ENCODE measurements at regions not wholly inside any gene's neighbourhood (a gene's known extent, or its start where the extent isn't known, plus 50 kb on each side); places are given as distances from the start of the nearest gene placed in this dataset.

DNA sequence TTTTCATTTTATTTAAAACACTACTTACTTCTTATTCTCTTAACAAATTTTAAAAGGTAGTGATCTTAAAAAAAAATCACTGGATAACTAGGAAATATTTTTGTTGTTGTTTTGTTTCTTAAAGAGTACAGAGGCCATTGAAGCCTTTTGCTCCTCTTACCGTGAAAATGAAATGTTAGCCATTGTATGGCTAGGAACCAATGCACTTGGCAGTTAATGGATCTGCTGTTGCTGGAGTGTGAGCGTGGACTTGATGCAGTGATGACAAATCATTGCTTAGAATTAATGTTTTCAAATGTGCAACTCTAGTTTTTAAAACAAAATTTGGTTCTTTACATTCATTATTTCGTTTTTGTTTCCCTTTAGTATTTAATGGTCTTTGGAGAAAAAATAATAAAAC is 162.3 kb downstream of the HAUS1 start (continued):
- TF ChIP-seq, protein P1, sequence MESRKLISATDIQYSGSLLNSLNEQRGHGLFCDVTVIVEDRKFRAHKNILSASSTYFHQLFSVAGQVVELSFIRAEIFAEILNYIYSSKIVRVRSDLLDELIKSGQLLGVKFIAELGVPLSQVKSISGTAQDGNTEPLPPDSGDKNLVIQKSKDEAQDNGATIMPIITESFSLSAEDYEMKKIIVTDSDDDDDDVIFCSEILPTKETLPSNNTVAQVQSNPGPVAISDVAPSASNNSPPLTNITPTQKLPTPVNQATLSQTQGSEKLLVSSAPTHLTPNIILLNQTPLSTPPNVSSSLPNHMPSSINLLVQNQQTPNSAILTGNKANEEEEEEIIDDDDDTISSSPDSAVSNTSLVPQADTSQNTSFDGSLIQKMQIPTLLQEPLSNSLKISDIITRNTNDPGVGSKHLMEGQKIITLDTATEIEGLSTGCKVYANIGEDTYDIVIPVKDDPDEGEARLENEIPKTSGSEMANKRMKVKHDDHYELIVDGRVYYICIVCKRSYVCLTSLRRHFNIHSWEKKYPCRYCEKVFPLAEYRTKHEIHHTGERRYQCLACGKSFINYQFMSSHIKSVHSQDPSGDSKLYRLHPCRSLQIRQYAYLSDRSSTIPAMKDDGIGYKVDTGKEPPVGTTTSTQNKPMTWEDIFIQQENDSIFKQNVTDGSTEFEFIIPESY (IDR thresholded peaks at IDR 0.05; ENCODE audit: extremely low read depth, insufficient replicate concordance, low read length) = no peak

GRCh38 chr18:46268671-46269070 is 164.5 kb downstream of the HAUS1 start:
- H3K4me1 ChIP-seq (ENCODE audit: control insufficient read depth in 1 of 2, insufficient read depth in 2 of 2, low read length in 2 of 2) = no peaks in the 10 kb centered on the region
- no peak for ATAC-seq
- no peak for TF ChIP-seq EZH2 (IDR thresholded peaks at IDR 0.05)
- TF ChIP-seq EGR1 (IDR thresholded peaks at IDR 0.05; ENCODE audit: low read depth) = no peak
- no peak for TF ChIP-seq ELF1 (IDR thresholded peaks at IDR 0.05; ENCODE audit: borderline replicate concordance, low read depth)
- no peak overlapping the region for H3K4me3 ChIP-seq (replicated peaks in 1 of 2; ENCODE audit: low read depth in 1 of 2, low read length in 2 of 2)
- H2AFZ ChIP-seq (ENCODE audit: low read depth, low read length, poor library complexity, severe bottlenecking) = no peak overlapping the region
- intact Hi-C loops (cut with micrococcal nuclease) = loop anchor here (10.0 kb wide), 1 partner anchor 114 kb away; no protein-coding TSS in a partner anchor
- no peak overlapping the region for H3K27ac ChIP-seq (ENCODE audit: low read depth, low read length)
- no peak overlapping the region for H3K4me2 ChIP-seq (ENCODE audit: low read length)
- DNase-seq (ENCODE audit: low read depth, low spot score) = no peak
- ChIA-PET RAD21 (ENCODE audit: low non-redundant PET in 1 of 2, low total read pairs in 2 of 2, uncharacterized antibody in 2 of 2, unreplicated experiment in 2 of 2) (no interaction called here), POLR2A (no interaction called here), CTCF (interaction anchor here (1.2 kb wide), 1 partner anchor 354 kb away, joined by 3 read pairs; no protein-coding TSS in a partner anchor)
- peaks cover 0 to 6% of the 10 kb centered on the region in 2 experiments; a peak in 1 of 4 replicates for H3K36me3 ChIP-seq (ENCODE audit: control insufficient read depth in 1 of 2, insufficient read depth in 2 of 2, low read length in 2 of 2)
- H4K20me1 ChIP-seq (ENCODE audit: insufficient read depth) = no peaks in the 10 kb centered on the region
- BruUV-seq (replicated peaks) = no TSS peak
- no peaks in the 10 kb centered on the region for H3K79me2 ChIP-seq (ENCODE audit: insufficient read depth, low read length)
- H3K9me2 ChIP-seq (ENCODE audit: insufficient read depth) = no peaks in the 10 kb centered on the region
- no peaks in the 10 kb centered on the region for H3K9me3 ChIP-seq (ENCODE audit: control insufficient read depth in 1 of 2, insufficient read depth in 1 of 2, low read depth in 1 of 2, low read length in 2 of 2)
- no peaks in the 10 kb centered on the region for H3K27me3 ChIP-seq (ENCODE audit: insufficient read depth, low read length)
- H3K9ac ChIP-seq (ENCODE audit: low read length) = no peak overlapping the region

- Histone ChIP-seq H3K27me3 (ENCODE audit: insufficient read depth, low read length) (no peaks in the 10 kb centered on the region), H3K9me3 (ENCODE audit: control insufficient read depth in 1 of 2, insufficient read depth in 1 of 2, low read depth in 1 of 2, low read length in 2 of 2) (no peaks in the 10 kb centered on the region), H3K9ac (ENCODE audit: low read length) (no peak overlapping the region), H3K9me2 (ENCODE audit: insufficient read depth) (no peaks in the 10 kb centered on the region), H3K79me2 (ENCODE audit: insufficient read depth, low read length) (no peaks in the 10 kb centered on the region), H3K27ac (ENCODE audit: low read depth, low read length) (no peak overlapping the region), H3K4me1 (ENCODE audit: control insufficient read depth in 1 of 2, insufficient read depth in 2 of 2, low read length in 2 of 2) (no peaks in the 10 kb centered on the region), H3K4me3 (replicated peaks in 1 of 2; ENCODE audit: low read depth in 1 of 2, low read length in 2 of 2) (no peak overlapping the region), H4K20me1 (ENCODE audit: insufficient read depth) (no peaks in the 10 kb centered on the region), H3K36me3 (ENCODE audit: control insufficient read depth in 1 of 2, insufficient read depth in 2 of 2, low read length in 2 of 2) (peaks cover 0 to 4% of the 10 kb centered on the region in 2 experiments; a peak in 1 of 4 replicates), H3K4me2 (ENCODE audit: low read length) (no peak overlapping the region), H2AFZ (ENCODE audit: low read depth, low read length, poor library complexity, severe bottlenecking) (no peak overlapping the region)
- no peak for DNase-seq (ENCODE audit: low read depth, low spot score)
- intact Hi-C loops (cut with micrococcal nuclease) = loop anchor here (10.0 kb wide), 1 partner anchor 114 kb away; no protein-coding TSS in a partner anchor
- no peak for ATAC-seq
- RAD21 ChIA-PET (ENCODE audit: low non-redundant PET in 1 of 2, low total read pairs in 2 of 2, uncharacterized antibody in 2 of 2, unreplicated experiment in 2 of 2) = no interaction called here
- CTCF ChIA-PET = interaction anchor here (1.2 kb wide), 1 partner anchor 354 kb away, joined by 3 read pairs; no protein-coding TSS in a partner anchor
- BruUV-seq (replicated peaks) = no TSS peak
- POLR2A ChIA-PET = no interaction called here
- TF ChIP-seq FOSL1 (IDR thresholded peaks at IDR 0.05; ENCODE audit: low read depth) = no peak
- TF ChIP-seq ELF1 (IDR thresholded peaks at IDR 0.05; ENCODE audit: borderline replicate concordance, low read depth) = no peak
- no peak for TF ChIP-seq POLR2AphosphoS5 (IDR thresholded peaks at IDR 0.05; ENCODE audit: low read depth, low read length)
- no peak for TF ChIP-seq ZNF274 (IDR thresholded peaks at IDR 0.05; ENCODE audit: low read depth, low read length)
- no peak for TF ChIP-seq ATF3 (IDR thresholded peaks at IDR 0.05)
- TF ChIP-seq YY1 (IDR thresholded peaks at IDR 0.05; ENCODE audit: extremely low read depth, insufficient replicate concordance, low read depth, low read length) = no peak
- TF ChIP-seq, protein P2, sequence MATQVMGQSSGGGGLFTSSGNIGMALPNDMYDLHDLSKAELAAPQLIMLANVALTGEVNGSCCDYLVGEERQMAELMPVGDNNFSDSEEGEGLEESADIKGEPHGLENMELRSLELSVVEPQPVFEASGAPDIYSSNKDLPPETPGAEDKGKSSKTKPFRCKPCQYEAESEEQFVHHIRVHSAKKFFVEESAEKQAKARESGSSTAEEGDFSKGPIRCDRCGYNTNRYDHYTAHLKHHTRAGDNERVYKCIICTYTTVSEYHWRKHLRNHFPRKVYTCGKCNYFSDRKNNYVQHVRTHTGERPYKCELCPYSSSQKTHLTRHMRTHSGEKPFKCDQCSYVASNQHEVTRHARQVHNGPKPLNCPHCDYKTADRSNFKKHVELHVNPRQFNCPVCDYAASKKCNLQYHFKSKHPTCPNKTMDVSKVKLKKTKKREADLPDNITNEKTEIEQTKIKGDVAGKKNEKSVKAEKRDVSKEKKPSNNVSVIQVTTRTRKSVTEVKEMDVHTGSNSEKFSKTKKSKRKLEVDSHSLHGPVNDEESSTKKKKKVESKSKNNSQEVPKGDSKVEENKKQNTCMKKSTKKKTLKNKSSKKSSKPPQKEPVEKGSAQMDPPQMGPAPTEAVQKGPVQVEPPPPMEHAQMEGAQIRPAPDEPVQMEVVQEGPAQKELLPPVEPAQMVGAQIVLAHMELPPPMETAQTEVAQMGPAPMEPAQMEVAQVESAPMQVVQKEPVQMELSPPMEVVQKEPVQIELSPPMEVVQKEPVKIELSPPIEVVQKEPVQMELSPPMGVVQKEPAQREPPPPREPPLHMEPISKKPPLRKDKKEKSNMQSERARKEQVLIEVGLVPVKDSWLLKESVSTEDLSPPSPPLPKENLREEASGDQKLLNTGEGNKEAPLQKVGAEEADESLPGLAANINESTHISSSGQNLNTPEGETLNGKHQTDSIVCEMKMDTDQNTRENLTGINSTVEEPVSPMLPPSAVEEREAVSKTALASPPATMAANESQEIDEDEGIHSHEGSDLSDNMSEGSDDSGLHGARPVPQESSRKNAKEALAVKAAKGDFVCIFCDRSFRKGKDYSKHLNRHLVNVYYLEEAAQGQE (IDR thresholded peaks at IDR 0.05; ENCODE audit: low read depth) = no peak
- TF ChIP-seq, protein P3, sequence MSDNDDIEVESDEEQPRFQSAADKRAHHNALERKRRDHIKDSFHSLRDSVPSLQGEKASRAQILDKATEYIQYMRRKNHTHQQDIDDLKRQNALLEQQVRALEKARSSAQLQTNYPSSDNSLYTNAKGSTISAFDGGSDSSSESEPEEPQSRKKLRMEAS (IDR thresholded peaks at IDR 0.05) = no peak
- TF ChIP-seq SIN3A (IDR thresholded peaks at IDR 0.05; ENCODE audit: low read depth) = no peak
- no peak for TF ChIP-seq SP1 (IDR thresholded peaks at IDR 0.05; ENCODE audit: low read depth)
Observed at GRCh38 chr18:46269275-46269674, 165.1 kb downstream of the HAUS1 start.

Data from HCT116 (cell line).